PFSK-1 (cell line): ENCODE measurements at regions not wholly inside any gene's neighbourhood (a gene's known extent, or its start where the extent isn't known, plus 50 kb on each side); places are given as distances from the start of the nearest gene placed in this dataset.

Source experiments
- FOXP2 ChIP-seq: optimal IDR thresholded peaks from 2 replicates; pipeline ENCODE3; 2011; ENCODE audit warnings: borderline replicate concordance, control low read depth, inconsistent platforms; ENCODE audit not compliant: insufficient read depth; ENCODE audit errors: extremely low read length, extremely low read depth
- POLR2AphosphoS5 ChIP-seq: IDR thresholded peaks from 2 replicates; pipeline ENCODE4 v1.6.1; 2012; ENCODE audit warnings: low read depth, mild to moderate bottlenecking, control low read depth, low read length, moderate library complexity
- REST ChIP-seq, 2 experiments: IDR thresholded peaks; 2 replicates each; pipeline versions ENCODE4 v1.6.1 to v1.8.0; 2011 to 2012; ENCODE audit warnings: low read depth in 2 of 2, low read length in 2 of 2, control low read depth in 1 of 2, inconsistent platforms in 1 of 2, mild to moderate bottlenecking in 1 of 2, moderate library complexity in 1 of 2; ENCODE audit not compliant: insufficient read depth in 1 of 2
- SIN3A ChIP-seq: IDR thresholded peaks from 2 replicates; pipeline ENCODE4 v1.6.1; 2012; ENCODE audit warnings: mild to moderate bottlenecking, low read length, moderate library complexity, borderline replicate concordance; ENCODE audit not compliant: insufficient read depth
- TAF1 ChIP-seq: IDR thresholded peaks from 2 replicates; pipeline ENCODE4 v1.6.1; 2012; ENCODE audit warnings: low read length, control low read depth, borderline replicate concordance; ENCODE audit not compliant: insufficient read depth

DNA sequence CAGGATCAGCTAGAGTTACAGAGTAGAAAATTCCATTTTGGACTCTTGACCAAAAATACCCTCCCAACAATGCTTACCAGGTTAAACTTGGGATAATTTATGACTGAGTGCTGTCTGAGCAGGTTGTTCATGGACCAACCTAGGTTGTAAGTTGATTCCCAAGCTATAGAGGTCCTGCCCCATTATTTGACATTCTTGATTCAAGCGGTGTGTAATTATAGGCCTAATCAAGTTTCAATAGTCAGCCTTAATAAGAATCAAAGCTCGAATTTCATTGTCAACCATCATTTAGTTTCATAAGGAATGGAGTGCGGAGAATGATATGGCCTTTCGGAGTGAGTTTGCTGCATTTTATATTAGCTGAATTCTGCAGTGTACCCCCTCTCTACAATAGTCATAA, 152.8 kb upstream of the FIGN start:
- TF ChIP-seq REST (IDR thresholded peaks at IDR 0.05; ENCODE audit: insufficient read depth in 1 of 2, low read depth in 2 of 2, low read length in 2 of 2) = no peak
- no peak for TF ChIP-seq TAF1
- TF ChIP-seq SIN3A = no peak
- TF ChIP-seq POLR2AphosphoS5 = no peak
- TF ChIP-seq FOXP2 = no peak

DNA sequence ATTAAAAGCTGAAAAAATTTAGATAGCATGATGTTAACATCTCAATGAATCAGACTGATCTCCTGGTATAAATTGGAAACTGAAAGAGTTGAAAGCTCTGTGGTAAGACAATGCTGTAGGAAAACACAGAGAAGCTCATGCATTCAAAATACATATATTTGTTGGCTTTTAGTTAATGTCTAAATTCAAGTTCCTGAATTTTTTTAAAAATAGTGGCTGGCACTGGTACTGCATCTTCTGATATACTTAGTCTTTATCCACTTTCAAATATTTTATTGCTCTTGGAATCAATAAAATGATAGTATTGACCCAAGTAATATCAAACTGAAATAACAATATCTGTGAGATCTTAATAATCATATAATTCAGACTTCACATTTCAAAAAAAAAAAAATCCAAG, 151.4 kb upstream of the FIGN start:
- TF ChIP-seq FOXP2 (no peak), SIN3A (no peak), REST (IDR thresholded peaks at IDR 0.05; ENCODE audit: insufficient read depth in 1 of 2, low read depth in 2 of 2, low read length in 2 of 2) (no peak), TAF1 (no peak), POLR2AphosphoS5 (no peak)

GRCh38 chr2:163884416-163884815, 148.6 kb upstream of the FIGN start:
- TF ChIP-seq SIN3A = no peak
- no peak for TF ChIP-seq REST (IDR thresholded peaks at IDR 0.05; ENCODE audit: insufficient read depth in 1 of 2, low read depth in 2 of 2, low read length in 2 of 2)
- no peak for TF ChIP-seq TAF1
- TF ChIP-seq POLR2AphosphoS5 = no peak
- TF ChIP-seq FOXP2 = no peak

- no peak for TF ChIP-seq SIN3A
- TF ChIP-seq FOXP2 = no peak
- TF ChIP-seq POLR2AphosphoS5 = no peak
- no peak for TF ChIP-seq REST (IDR thresholded peaks at IDR 0.05; ENCODE audit: insufficient read depth in 1 of 2, low read depth in 2 of 2, low read length in 2 of 2)
Observed at GRCh38 chr2:163878718-163879117, 142.9 kb upstream of the FIGN start.

DNA sequence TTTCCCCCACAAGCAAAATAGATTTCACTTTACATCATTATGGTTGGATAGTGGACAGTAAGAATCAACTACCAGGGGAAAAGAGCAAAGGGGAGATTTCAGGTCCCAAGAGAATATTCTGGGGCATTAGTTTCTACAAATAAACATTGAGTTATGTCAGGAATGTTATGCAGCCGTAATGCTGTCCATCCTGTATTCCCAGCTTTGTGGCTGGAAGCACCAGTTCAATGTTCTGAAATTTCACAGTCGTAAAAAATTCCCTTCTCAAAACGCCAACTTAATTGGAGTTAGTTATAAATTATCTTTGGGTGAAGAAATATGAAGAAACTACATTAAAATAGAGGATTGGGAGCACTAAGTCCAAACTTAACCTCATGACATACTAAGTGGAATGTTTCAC, 141.5 kb upstream of the FIGN start:
- no peak for TF ChIP-seq TAF1
- no peak for TF ChIP-seq POLR2AphosphoS5
- TF ChIP-seq FOXP2 = no peak
- no peak for TF ChIP-seq REST (IDR thresholded peaks at IDR 0.05; ENCODE audit: insufficient read depth in 1 of 2, low read depth in 2 of 2, low read length in 2 of 2)
- TF ChIP-seq SIN3A = no peak
